22Rv1 (cell line): ENCODE measurements at regions not wholly inside any gene's neighbourhood (a gene's known extent, or its start where the extent isn't known, plus 50 kb on each side); places are given as distances from the start of the nearest gene placed in this dataset.

Experiments used
- CTCF ChIP-seq: fragments of 450-650 bp; IDR thresholded peaks from 2 replicates; pipeline ENCODE4 v1.5.1; 2017; ENCODE audit warnings: mild to moderate bottlenecking
- ZFX ChIP-seq: fragments of 450-650 bp; IDR thresholded peaks from 2 replicates; pipeline ENCODE4 v1.6.1; 2017; ENCODE audit warnings: antibody characterized with exemption, borderline replicate concordance

- TF ChIP-seq CTCF: no peak
- no peak for TF ChIP-seq ZFX
Measured at GRCh38 chr11:16678466-16679116, 59.9 kb upstream of the C11orf58 start.
